CD1c-positive myeloid dendritic cell (primary cell): ENCODE measurements at regions not wholly inside any gene's neighbourhood (a gene's known extent, or its start where the extent isn't known, plus 50 kb on each side); places are given as distances from the start of the nearest gene placed in this dataset.
"Not testable (repeated sequence)": the region's sequence is repeated elsewhere in the genome, so short reads cannot be mapped to it uniquely, and the experiment has no call there.

ENCODE experiments used
- DNase-seq: peaks from one replicate; pipeline ENCODE4 v3.0.0-alpha.2; 2016; ENCODE audit errors: extremely low spot score

DNA sequence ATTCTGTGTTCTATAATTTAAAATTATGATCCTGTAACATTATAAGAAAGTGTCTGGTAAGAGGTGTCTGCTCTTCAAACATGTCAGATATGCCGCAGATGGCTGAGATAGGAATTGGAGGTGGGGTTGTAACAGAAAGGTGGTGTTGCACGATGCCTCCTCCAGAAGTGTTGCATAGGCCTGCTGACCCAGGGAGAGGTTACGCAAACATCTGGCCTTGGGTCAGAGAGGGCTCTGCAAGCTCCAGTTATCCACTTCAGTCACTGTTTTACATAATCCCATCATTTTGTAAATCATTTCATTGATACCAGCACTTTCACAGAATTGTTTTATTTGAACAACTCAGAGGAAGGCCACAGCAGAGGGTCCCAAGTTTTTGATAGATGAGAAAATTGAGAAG is 256.5 kb downstream of the OSR1 start:
- DNase-seq, result no peak

GRCh38 chr2:19100570-19100969 is 257.9 kb downstream of the OSR1 start:
- no peak for DNase-seq

DNA sequence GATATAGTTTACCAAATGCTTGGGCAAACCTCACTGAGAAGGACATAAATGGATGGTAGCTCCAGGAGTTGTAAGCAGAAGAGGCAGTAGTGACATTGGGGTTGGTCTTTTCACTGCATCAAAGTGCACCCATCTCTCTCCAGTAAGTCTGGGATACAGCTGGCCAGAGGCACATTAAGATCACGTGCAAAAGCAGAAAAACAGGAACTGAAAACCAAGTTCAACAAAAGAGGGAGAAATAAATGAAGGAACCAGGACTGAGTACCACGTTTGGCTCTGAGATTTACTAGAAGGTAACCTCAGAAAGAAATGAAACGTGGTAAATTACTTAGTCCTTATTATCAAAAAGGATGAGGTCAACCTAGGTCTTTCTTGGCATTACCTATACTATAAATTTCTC is 259.2 kb downstream of the OSR1 start:
- no peak for DNase-seq

DNA sequence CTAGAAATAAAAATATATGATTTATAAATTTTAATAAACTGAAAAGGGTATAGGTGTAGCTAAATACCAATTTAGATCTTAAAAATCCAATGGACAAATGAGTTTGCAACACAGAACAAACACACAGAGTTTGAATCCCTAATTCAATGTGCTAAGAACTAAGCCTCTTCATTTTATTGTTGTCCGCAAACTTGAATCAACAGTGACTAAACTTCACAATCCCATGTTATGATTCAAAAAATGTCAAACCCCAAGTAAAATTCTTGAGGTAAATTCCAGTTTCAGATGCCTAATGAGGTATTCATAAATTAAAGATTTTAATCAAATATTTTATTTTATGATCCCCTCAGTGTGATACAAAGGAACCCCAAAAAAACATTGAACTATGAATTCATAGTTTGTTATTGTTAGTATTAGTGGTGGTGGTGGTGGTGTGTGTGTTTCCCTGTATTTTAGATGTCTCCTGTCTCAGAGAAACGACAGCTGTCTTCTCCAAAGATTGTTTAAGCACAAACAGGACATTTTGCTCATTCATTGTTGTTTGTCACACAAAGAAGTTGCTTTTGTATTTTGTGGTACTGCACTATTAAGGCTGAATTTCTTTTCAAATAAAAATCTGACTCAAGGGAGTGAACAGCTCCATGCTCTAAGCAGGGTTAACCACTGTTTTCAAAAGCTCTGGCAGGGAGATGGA is 259.8 kb downstream of the OSR1 start:
- no peak for DNase-seq

GRCh38 chr2:19089476-19089875 is 268.9 kb downstream of the OSR1 start:
- DNase-seq, result not testable (repeated sequence)

DNA sequence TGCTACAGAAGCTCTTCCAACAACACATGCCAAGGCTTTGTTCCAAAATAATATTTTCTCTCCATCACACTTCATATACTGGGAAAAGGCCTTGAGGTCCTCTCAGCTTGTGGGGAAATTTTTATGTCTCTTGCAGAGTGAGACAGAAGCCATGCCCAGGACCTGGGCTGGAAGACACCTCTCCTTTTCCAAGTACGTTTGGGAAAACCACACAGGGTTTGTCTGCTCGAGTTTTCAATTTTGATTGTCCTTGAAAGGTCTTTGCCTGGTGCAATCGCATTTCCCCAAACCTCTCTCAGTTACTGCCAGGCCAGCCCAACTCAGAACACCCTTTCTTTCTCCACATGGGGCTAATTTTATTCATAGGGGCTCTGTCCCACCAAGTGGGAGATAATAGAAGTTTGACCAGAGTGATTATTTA is 272.2 kb downstream of the OSR1 start:
- DNase-seq, result no peak

- DNase-seq, result no peak
Measured at GRCh38 chr2:19078709-19079108, 279.7 kb downstream of the OSR1 start.

DNA sequence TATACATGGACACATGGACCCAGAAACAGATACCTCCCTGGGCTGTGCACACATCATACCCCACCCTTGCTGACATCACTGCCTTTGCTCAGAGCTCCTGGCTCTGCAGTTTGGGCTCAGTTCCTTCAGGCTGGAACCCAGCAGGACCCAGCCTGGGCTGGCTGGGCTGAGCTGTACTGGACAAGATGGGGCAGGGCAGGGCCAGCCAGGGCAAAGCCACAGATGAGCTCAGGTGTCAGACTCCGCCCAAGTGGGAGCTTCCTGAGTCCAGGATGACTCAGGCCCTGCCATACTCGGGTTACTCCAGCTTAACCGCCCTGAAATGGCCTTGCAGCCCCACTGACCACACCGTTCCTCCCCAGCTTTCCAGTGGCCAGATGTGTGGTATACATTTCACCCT is 284.9 kb downstream of the OSR1 start:
- DNase-seq, result no peak

DNA sequence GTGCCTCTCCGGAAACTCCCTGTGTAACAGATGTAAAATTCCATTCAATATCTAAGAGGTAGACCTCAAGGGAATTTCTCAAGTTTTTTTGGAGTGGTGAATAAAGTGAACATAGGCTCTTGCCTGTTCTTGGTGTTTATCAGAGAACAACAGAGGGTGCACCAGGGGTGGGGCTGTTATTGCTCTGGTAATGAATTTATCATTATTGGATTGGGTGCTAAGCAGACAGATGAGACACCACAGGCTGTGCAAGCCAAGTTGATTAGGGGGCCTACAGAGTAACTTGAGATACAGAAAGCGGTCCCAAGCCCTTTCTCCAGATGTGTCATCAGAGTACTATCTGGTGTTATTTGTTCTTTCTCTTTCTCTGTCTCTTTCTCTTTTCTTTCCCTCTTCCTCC is 286.3 kb downstream of the OSR1 start:
- no peak for DNase-seq

DNA sequence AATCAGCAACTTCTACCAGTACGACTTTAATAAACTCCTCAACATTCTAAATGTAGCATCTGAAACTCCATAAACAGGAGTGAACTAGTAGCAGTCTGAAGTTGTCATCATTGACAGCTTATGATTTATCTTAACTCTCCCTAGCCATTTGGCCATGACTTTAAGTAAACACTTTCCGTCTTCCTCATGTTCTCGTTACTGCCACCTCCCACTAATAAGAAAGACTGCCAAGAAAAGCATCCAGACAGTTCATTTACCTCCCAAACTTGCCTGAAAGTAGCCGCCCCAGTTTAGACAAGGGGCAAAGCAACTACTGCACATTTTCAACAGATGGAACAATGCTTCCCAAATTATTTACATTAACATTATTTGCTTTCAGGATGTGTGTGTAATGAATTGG is 287.5 kb downstream of the OSR1 start:
- DNase-seq, result no peak

DNA sequence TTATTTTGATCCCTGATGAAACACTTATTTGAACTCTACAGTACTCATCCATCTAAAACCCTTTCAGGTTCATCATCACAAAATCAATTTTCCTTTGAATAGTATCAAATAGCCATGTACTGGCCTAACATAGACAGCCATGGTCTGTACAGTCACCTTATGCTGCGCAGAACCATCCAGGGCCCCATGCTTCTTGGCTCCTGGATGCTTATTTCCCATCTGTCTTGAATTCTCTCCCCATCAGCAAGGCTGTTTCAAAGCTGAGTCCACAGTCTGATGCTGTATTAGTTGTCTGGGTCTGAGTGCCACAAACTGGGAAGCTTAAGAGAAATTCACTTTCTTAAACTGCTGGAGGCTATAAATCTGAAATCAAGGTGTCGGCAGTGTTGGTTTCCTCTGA is 290.2 kb downstream of the OSR1 start:
- DNase-seq, result no peak

DNA sequence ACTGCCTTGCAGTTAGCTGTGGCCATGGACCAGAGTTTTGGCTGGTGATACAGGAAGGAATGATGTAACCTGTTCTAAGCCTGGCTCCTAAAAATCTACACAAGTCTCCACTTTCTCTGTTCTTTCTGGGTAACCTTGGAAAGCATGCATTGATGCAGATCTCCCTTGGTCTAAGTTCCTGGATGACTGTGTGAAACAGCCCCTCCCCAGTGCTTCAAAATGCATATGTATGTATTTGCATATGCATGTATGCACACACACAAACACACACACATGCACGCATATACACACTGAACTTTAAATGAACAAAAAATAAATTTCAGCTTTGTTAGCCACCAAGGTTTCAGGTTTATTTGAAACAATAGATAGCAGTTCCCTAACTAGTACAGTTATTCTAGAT is 296.1 kb downstream of the OSR1 start:
- DNase-seq, result no peak

DNA sequence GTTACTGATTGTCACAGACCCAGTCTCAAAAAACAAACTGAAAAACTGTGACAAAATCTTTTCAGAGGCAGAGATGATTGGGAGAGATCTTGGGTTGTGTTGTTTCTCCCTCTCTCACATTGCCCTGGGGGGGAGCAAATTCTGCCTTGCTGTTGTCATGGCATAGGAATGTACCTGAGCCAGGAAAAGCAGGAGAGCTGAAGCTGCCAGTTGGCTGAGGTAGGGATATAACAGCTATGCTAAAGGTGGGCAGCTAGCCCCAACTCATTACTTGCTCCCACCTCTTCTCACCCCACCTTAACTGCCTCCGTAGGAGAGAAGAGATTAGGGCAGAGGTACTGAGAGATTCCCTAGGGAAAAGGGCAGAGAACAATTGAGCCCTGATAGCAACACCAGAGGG is 299.3 kb downstream of the OSR1 start:
- no peak for DNase-seq

DNA sequence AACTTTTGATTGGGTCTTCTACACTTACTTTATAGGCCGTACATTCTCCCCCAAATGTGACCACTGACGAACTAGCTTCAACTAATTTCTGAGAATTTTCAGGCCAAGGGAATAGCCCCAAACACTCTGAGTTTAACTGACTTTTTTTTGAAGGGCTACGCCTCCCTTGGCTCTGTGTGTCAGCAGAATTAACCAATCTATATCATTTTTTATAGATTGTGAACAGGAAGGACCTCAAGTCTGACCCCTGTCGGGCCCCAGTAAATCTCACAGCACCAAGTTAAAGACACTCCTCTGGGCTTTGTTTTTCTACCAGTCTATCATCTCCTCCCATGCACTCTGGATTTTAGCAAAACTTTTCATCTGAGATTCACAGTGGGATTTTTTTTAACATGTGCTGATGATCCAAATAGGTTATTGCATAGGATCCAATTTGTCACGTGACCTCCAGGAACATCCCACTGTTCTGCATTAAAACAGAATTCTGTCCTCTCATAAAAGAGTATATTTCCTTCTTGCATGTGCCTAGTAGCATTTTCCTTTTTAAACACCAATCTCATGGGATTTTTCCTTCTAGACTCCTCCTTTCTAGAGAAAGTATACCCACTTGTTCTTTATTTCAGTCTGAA is 307.1 kb downstream of the OSR1 start:
- DNase-seq, result no peak

GRCh38 chr2:19050354-19050753 is 308.1 kb downstream of the OSR1 start:
- no peak for DNase-seq

DNA sequence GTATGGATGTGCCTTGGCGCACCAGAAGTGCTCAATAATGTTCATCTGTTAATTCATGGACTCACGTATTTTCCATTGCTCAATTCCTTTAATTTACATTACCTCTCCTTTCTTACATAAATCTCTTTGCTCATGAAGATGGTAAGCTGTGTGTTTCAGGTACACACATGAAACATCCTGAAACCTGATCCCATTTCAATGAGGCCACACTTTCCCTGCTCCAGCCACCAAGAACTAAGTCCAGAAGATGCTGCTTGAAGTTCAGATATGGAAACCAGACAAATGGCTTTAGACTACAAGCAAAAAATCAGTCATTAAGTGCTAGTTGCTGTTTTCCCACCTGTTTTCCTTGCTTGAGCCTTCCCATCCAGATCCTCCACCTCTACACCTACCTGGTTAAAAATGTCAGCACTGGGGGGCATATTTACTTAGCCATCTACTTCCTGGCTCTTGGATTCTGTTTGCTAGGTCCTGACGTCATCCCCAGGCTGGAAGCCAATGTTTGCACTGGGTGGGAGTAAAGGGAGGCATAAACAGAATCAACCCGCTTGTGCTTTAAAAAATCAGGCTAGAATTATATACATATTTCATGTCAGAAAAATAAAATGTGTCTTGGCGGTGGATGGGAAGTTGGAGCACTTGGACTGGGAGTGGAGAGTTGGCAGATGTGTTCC is 309.7 kb downstream of the OSR1 start:
- DNase-seq, result no peak

DNA sequence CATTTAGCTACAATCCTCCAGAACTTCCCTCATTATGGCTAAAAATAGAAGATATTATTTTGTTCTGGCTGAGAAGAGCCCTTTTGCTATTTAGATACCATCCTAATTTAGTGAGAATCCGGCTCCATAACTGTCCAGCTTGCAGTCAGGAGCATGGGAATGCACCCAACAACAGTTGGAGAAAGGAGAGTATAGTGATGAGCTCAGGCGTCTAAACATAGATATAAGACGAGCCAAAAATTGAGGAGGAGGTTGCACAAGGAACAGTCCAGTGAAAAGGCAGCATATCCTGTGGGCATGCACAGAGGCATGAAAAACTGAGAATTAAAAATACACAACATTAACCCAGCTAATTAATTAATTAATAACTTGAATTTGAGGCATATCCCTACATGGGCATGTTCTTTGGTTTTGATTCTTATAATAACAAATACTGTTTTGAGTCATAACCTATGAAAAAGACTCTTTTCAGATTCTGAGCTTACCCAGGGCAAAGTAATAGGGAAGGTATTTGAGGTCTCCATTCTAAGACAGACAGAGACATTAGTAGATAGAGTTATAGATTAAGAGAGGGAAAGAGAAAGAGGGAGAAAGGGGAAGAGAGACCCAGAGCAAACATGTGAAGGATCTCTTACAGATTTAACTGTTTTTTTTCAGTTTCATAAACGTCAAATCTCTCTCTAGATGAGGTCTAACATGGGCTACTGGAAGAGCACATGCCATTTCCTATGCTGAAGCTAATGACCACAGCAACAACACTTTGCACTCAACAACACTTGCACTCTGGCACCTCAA is 311.2 kb downstream of the OSR1 start:
- DNase-seq, result no peak

DNA sequence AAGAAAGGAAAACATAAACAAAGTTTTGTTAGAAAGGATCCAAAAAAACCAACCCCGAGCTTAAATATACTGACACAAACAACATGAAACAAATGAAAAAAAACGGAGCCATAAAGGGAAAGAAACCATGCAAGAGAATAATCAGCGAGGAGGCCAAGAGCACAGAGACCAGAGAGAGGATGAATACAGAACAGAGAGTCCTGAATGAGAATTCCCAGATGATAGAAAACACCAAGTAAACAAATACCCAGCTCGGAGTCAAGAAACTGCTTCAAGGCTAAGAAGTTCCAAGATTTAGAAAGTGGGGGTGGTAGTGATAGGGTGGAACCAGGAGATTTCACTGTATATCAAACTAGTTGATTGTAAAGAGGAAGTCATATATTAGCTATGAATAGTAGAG is 313.3 kb downstream of the OSR1 start:
- no peak for DNase-seq

DNA sequence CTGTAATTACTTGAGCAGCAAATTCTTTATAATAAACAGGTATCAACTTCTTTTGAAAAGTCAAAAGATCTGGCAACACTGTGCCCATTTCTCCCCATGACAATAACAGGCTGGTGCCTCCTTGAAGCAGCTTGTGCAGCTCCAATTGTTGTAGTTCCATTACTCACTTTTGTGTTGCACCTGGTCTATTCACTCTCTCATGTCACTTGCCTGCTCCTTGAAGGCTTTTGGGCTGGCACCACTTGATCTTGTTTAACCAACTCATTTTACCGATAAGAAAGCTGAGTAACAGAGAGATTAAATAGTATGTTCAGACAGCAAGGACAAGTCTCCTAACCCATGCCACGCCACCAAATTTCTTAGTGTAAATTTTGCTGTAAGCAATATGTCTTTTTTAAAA is 314.5 kb downstream of the OSR1 start:
- DNase-seq, result no peak

GRCh38 chr2:19041434-19042041 is 316.9 kb downstream of the OSR1 start:
- DNase-seq, result no peak

GRCh38 chr2:19038071-19039015 is 320.1 kb downstream of the OSR1 start:
- DNase-seq, result no peak
